Suppressor macrophage (primary cell): ENCODE measurements at regions not wholly inside any gene's neighbourhood (a gene's known extent, or its start where the extent isn't known, plus 50 kb on each side); places are given as distances from the start of the nearest gene placed in this dataset.
A peak's percentile ranks its signal among the peaks of the same experiment; 100 is the strongest.
"Not testable (repeated sequence)": the region's sequence is repeated elsewhere in the genome, so short reads cannot be mapped to it uniquely, and the experiment has no call there.

ENCODE experiments used
- DNase-seq, 4 experiments: peaks; one replicate each; pipeline ENCODE4 v3.0.0-alpha.2; 2020 to 2022

GRCh38 chr12:131493068-131493826 is 217.6 kb upstream of the SFSWAP start:
- DNase-seq, result no peak

- DNase-seq, result no peak
Observed at GRCh38 chr12:131494216-131494615, 216.7 kb upstream of the SFSWAP start.

GRCh38 chr12:131494741-131495524 is 216.0 kb upstream of the SFSWAP start:
- DNase-seq, result no peak

GRCh38 chr12:131497966-131498365 is 212.9 kb upstream of the SFSWAP start:
- DNase-seq, result no peak

GRCh38 chr12:131499160-131499863 is 211.6 kb upstream of the SFSWAP start:
- DNase-seq, result peak; percentile 24 to 52 (median 40)

GRCh38 chr12:131499864-131500190 is 211.1 kb upstream of the SFSWAP start:
- DNase-seq, result no peak

GRCh38 chr12:131500564-131500963 is 210.3 kb upstream of the SFSWAP start:
- DNase-seq, result no peak

GRCh38 chr12:131505561-131505960 is 205.3 kb upstream of the SFSWAP start:
- no peak for DNase-seq

GRCh38 chr12:131506426-131506825 is 204.5 kb upstream of the SFSWAP start:
- DNase-seq, result no peak

GRCh38 chr12:131507094-131507493 is 203.8 kb upstream of the SFSWAP start:
- DNase-seq, result no peak

GRCh38 chr12:131507881-131508280 is 203.0 kb upstream of the SFSWAP start:
- DNase-seq, result no peak

- peak; percentile 48 to 79 (median 71) for DNase-seq
Observed at GRCh38 chr12:131509701-131510100, 201.2 kb upstream of the SFSWAP start.

- no peak for DNase-seq
Observed at GRCh38 chr12:131510431-131510830, 200.5 kb upstream of the SFSWAP start.

- DNase-seq, result peak; percentile 85 to 96 (median 92)
Observed at GRCh38 chr12:131511391-131511802, 199.5 kb upstream of the SFSWAP start.

- peak; percentile 19 to 47 (median 41) for DNase-seq
Observed at GRCh38 chr12:131511803-131512561, 198.9 kb upstream of the SFSWAP start.

GRCh38 chr12:131513606-131514005 is 197.3 kb upstream of the SFSWAP start:
- DNase-seq, result no peak

GRCh38 chr12:131520553-131520952 is 190.3 kb upstream of the SFSWAP start:
- not testable (repeated sequence) for DNase-seq

GRCh38 chr12:131521326-131521725 is 189.6 kb upstream of the SFSWAP start:
- DNase-seq, result no peak

GRCh38 chr12:131525795-131526508 is 184.9 kb upstream of the SFSWAP start:
- no peak for DNase-seq

- no peak for DNase-seq
Observed at GRCh38 chr12:131527092-131527491, 183.8 kb upstream of the SFSWAP start.

- no peak for DNase-seq
Observed at GRCh38 chr12:131527736-131528135, 183.2 kb upstream of the SFSWAP start.

GRCh38 chr12:131528144-131528543 is 182.7 kb upstream of the SFSWAP start:
- DNase-seq, result no peak
